ENCODE measurements at regions not wholly inside any gene's neighbourhood (a gene's known extent, or its start where the extent isn't known, plus 50 kb on each side); places are given as distances from the start of the nearest gene placed in this dataset.

GRCh38 chr1:239913141-239913585, 178.5 kb upstream of the FMN2 start:
- no peak overlapping the region for H3K4me3 ChIP-seq (replicated peaks in 1 of 4; ENCODE audit: control extremely low read depth in 1 of 4, insufficient read depth in 1 of 4, low read depth in 3 of 4, low read length in 4 of 4)
- no peaks in the 10 kb centered on the region for H3K4me1 ChIP-seq (ENCODE audit: control insufficient read depth, extremely low read depth, insufficient read depth, low read length)
- no peaks in the 10 kb centered on the region for H3K9me3 ChIP-seq (ENCODE audit: control insufficient read depth, insufficient read depth, low read depth, low read length)
- DNase-seq (ENCODE audit: low read depth in 2 of 2) = no peak
- no peak overlapping the region for H3K9ac ChIP-seq (ENCODE audit: insufficient read depth, low read length)
- H2AFZ ChIP-seq (ENCODE audit: low read length) = no peak overlapping the region
- TF ChIP-seq EZH2 (IDR thresholded peaks at IDR 0.05; ENCODE audit: low read length, missing control alignments) = no peak
- H3K27ac ChIP-seq (ENCODE audit: insufficient read depth, low read length) = no peak overlapping the region
- no peaks in the 10 kb centered on the region for H3K79me2 ChIP-seq (ENCODE audit: control insufficient read depth, insufficient read depth, low read length)
- H3K4me2 ChIP-seq (ENCODE audit: extremely low read depth, insufficient read depth, low read length) = no peak overlapping the region
- no peaks in the 10 kb centered on the region for H3K36me3 ChIP-seq (ENCODE audit: control insufficient read depth, insufficient read depth, low read length)
- H4K20me1 ChIP-seq (ENCODE audit: control insufficient read depth, extremely low read depth, insufficient read depth, low read length) = no peaks in the 10 kb centered on the region
- no peaks in the 10 kb centered on the region for H3K27me3 ChIP-seq (ENCODE audit: control insufficient read depth, insufficient read depth, low read length)

GRCh38 chr1:239914751-239915231, 176.9 kb upstream of the FMN2 start:
- Histone ChIP-seq H2AFZ (ENCODE audit: low read length) (no peak overlapping the region), H3K4me2 (ENCODE audit: extremely low read depth, insufficient read depth, low read length) (no peak overlapping the region), H3K36me3 (ENCODE audit: control insufficient read depth, insufficient read depth, low read length) (no peaks in the 10 kb centered on the region), H3K9ac (ENCODE audit: insufficient read depth, low read length) (no peak overlapping the region), H3K79me2 (ENCODE audit: control insufficient read depth, insufficient read depth, low read length) (no peaks in the 10 kb centered on the region), H3K4me3 (replicated peaks in 1 of 4; ENCODE audit: control extremely low read depth in 1 of 4, insufficient read depth in 1 of 4, low read depth in 3 of 4, low read length in 4 of 4) (no peak overlapping the region), H4K20me1 (ENCODE audit: control insufficient read depth, extremely low read depth, insufficient read depth, low read length) (no peaks in the 10 kb centered on the region), H3K9me3 (ENCODE audit: control insufficient read depth, insufficient read depth, low read depth, low read length) (no peaks in the 10 kb centered on the region), H3K27ac (ENCODE audit: insufficient read depth, low read length) (no peak overlapping the region), H3K4me1 (ENCODE audit: control insufficient read depth, extremely low read depth, insufficient read depth, low read length) (no peaks in the 10 kb centered on the region), H3K27me3 (ENCODE audit: control insufficient read depth, insufficient read depth, low read length) (no peaks in the 10 kb centered on the region)
- TF ChIP-seq EZH2 (IDR thresholded peaks at IDR 0.05; ENCODE audit: low read length, missing control alignments) = no peak
- peak; percentile 24 to 91 for DNase-seq (ENCODE audit: low read depth in 2 of 2)

- Histone ChIP-seq H3K79me2 (ENCODE audit: control insufficient read depth, insufficient read depth, low read length) (no peaks in the 10 kb centered on the region), H3K4me2 (ENCODE audit: extremely low read depth, insufficient read depth, low read length) (no peak overlapping the region), H3K36me3 (ENCODE audit: control insufficient read depth, insufficient read depth, low read length) (no peaks in the 10 kb centered on the region), H3K4me3 (replicated peaks in 1 of 4; ENCODE audit: control extremely low read depth in 1 of 4, insufficient read depth in 1 of 4, low read depth in 3 of 4, low read length in 4 of 4) (no peak overlapping the region), H3K9me3 (ENCODE audit: control insufficient read depth, insufficient read depth, low read depth, low read length) (no peaks in the 10 kb centered on the region), H4K20me1 (ENCODE audit: control insufficient read depth, extremely low read depth, insufficient read depth, low read length) (no peaks in the 10 kb centered on the region), H3K4me1 (ENCODE audit: control insufficient read depth, extremely low read depth, insufficient read depth, low read length) (no peaks in the 10 kb centered on the region), H2AFZ (ENCODE audit: low read length) (no peak overlapping the region), H3K27ac (ENCODE audit: insufficient read depth, low read length) (no peak overlapping the region), H3K9ac (ENCODE audit: insufficient read depth, low read length) (no peak overlapping the region), H3K27me3 (ENCODE audit: control insufficient read depth, insufficient read depth, low read length) (no peaks in the 10 kb centered on the region)
- no peak for DNase-seq (ENCODE audit: low read depth in 2 of 2)
- TF ChIP-seq EZH2 (IDR thresholded peaks at IDR 0.05; ENCODE audit: low read length, missing control alignments) = no peak
- no peak for TF ChIP-seq CTCF (conservative IDR thresholded peaks at IDR 0.05 in 1 of 2, IDR thresholded peaks at IDR 0.05 in 1 of 2; ENCODE audit: low read depth in 1 of 2, low read length in 2 of 2)
Measured at GRCh38 chr1:239918634-239919033, 173.0 kb upstream of the FMN2 start.

- Histone ChIP-seq H3K4me3 (replicated peaks in 1 of 4; ENCODE audit: control extremely low read depth in 1 of 4, insufficient read depth in 1 of 4, low read depth in 3 of 4, low read length in 4 of 4) (no peak overlapping the region), H3K36me3 (ENCODE audit: control insufficient read depth, insufficient read depth, low read length) (no peaks in the 10 kb centered on the region), H2AFZ (ENCODE audit: low read length) (no peak overlapping the region), H4K20me1 (ENCODE audit: control insufficient read depth, extremely low read depth, insufficient read depth, low read length) (no peaks in the 10 kb centered on the region), H3K9me3 (ENCODE audit: control insufficient read depth, insufficient read depth, low read depth, low read length) (no peaks in the 10 kb centered on the region), H3K4me2 (ENCODE audit: extremely low read depth, insufficient read depth, low read length) (no peak overlapping the region), H3K9ac (ENCODE audit: insufficient read depth, low read length) (no peak overlapping the region), H3K4me1 (ENCODE audit: control insufficient read depth, extremely low read depth, insufficient read depth, low read length) (no peaks in the 10 kb centered on the region), H3K27ac (ENCODE audit: insufficient read depth, low read length) (no peak overlapping the region), H3K79me2 (ENCODE audit: control insufficient read depth, insufficient read depth, low read length) (no peaks in the 10 kb centered on the region), H3K27me3 (ENCODE audit: control insufficient read depth, insufficient read depth, low read length) (no peaks in the 10 kb centered on the region)
- DNase-seq (ENCODE audit: low read depth in 2 of 2) = no peak
- TF ChIP-seq CTCF (conservative IDR thresholded peaks at IDR 0.05 in 1 of 2, IDR thresholded peaks at IDR 0.05 in 1 of 2; ENCODE audit: low read depth in 1 of 2, low read length in 2 of 2) (no peak), EZH2 (IDR thresholded peaks at IDR 0.05; ENCODE audit: low read length, missing control alignments) (no peak)
Measured at GRCh38 chr1:239920214-239920613, 171.5 kb upstream of the FMN2 start.
